Skin of body (tissue), 1 donor: ENCODE measurements at regions not wholly inside any gene's neighbourhood (a gene's known extent, or its start where the extent isn't known, plus 50 kb on each side); places are given as distances from the start of the nearest gene placed in this dataset.

Experiments
- DNase-seq: peaks from one replicate; lab custom pipeline; 2025; lab: John Stamatoyannopoulos, UW

DNA sequence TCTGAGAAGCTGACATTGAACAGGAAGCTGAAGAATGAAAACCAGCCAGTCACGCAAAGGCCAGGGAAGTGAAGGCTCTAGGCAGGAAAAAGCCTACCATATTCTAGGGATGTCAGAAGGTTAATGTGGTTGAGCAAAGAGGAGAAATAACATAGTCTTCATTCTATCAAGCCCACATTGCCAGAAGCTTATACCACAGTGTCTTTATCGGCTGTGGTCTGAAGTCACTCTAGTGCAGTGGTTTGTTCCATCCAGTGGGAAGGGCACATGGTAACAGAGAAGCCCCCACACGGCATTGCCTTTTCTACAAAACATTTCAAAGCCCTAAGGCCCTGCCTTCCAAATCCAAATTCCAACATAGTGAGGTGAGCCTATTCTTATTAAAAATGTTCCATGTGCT is 311.3 kb downstream of the TNS1 start:
- no peak for DNase-seq

DNA sequence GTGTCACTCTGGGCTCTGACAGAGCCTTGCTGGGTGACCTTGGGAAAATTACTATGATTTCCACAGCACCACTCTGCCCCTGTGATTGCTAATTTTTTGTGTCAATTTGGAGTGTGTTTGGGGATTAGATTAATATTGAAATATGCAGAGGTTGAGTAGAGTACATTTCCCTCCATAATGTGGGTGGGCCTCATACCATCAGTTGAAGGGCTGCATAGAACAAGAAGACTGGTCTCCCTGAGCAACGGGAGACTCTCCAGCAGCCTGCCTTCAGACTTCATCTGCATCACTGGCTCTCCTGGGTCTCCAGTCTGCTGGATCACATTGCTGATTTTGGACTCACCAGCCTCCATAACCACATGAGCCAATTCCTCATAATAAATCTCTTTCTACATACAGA is 313.7 kb downstream of the TNS1 start:
- DNase-seq = no peak

DNA sequence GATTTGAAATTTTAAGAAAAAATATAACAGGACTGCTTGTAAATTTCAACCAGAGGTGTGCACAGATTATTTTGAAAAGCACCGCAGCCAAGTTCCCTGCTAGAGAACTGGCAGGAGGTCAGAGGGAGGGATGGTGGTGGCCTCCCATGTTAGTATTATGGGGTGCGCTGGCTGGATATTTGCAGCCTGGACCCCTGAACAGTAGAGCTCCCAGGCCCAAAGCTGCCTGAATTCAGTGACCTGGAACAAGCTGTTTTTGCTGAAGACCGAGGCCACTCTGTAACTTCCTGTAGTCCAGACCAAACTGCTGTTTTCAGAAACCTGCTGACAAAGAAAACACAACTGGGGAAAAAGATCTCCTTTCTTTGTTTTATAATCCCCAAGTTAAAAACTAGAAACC is 314.3 kb downstream of the TNS1 start:
- no peak for DNase-seq

DNA sequence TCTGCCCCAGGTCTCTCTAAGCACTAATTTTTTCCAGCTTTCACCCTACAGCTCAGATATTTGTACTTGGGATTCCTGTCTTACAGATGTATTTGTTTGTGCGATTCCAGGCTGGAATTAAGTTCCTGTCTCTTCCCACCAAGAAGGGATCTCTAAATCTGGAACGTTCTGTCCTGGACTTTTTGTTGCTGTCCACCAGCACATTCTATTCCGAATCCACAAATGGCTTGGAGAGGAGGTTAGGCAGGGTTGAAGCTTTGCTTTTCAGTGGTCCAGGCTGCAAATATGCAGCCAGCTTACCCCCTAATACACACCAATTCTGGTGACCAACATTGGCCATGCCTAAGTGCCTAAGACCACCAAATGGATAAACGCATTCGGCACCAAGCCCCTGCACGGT is 315.0 kb downstream of the TNS1 start:
- DNase-seq = no peak

DNA sequence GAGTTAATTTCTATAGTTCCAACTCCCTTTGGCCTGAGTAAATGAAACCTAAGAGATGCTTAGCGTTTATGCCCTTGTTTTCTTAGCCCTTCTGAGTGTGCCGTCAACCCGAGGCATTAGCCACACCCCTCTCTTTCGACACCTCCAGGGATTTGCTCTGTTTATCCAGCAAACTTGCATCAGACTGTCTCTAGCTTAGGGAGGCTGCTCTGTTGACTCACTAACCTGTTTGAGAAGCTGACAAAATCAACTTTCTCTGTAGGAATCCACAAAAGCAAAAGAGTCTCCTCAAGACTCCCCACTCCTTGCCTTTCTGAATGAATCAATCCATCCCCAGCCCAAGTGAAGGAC is 317.6 kb downstream of the TNS1 start:
- DNase-seq = no peak

DNA sequence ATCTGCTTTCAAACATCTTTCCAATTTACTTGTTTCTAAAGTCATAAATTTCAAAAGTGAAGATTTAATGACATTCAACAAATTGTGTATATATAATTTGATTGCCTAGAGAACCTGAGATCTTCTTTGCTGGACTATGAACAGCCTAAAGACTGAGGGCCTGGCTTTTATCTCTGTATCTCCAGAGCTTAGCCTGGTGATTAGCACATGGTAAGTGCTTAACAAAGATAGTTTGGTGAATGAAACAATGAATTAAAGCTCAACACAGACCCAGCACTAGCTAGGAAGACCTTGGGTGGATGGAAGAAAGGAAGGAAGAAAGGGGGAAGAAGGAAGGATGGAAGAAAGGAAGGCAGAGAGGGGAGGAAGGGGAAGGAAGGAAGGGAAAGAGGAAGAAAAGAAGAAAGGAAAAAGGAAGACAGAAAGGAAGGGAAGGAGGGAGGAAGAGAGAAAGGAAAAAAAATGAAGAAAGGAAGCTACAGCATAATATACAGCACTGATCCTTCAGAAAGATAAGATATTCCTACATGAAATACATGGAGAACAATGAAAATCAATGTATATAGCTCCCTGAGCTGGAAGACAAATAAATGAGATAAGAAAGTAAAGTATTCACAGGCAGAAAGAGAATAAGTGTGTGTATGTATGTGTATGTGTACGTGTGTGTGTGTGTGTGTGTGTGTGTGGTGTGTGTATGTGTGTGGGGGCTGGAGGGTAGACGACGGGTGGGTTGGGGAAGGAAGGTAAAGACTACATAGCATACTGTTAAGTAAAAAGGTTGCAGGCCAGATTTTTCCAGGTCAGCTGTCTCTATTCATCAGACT is 318.2 kb downstream of the TNS1 start:
- DNase-seq = no peak

DNA sequence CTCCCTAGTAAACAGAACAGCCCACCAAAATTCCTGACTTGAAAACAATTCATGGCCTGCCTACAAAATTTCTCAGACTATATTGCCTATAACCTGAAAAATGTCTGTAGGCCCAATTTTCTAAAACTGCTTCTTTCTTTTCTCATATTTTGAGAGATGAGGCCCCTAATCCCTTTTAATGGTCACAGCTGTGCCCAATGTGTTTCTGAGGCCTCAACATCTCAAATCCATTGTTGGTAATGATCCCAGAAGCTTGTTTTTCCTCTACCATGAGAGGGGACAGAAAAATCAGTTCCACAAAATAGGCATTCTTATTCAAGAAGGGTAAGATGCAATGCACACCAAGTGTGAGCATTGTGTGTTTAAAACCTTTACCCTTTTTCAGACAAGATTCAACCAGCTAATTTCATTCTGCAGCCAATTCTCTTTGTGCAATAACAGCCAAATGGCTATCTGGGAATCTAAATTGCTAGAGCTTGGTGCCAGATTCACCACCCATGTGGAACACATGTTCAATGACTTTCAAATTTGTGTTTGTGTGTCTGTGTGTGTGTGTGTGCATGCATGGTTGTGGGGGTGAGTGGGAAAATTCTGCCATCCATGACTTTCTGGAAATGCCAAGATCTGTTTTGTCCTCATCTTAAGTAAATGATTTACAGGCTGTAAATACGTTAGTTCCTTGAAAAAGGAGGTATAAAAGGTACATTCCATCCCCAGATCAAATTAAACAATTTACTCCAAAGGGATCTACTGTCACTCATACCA is 319.5 kb downstream of the TNS1 start:
- peak; percentile 81 for DNase-seq

DNA sequence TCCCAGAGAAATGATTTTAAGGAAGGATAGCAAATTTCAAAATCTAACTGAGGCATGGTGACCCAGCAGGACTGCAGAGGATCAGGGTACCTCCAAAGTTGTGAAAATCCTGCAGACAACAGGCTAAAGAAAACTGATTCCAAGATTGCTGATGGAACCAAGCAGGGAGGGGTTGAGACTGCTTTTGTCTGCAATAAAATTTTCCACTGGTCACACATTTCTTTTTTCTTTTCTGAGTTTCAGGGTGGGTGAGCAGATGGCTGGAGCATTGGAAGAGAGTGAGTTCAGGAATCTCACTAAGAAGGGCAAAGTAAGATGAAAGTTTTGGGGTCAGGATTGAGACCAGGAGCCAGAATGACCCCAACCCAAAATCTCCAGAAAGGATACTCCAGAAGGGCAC is 321.0 kb downstream of the TNS1 start:
- peak; percentile 23 for DNase-seq

DNA sequence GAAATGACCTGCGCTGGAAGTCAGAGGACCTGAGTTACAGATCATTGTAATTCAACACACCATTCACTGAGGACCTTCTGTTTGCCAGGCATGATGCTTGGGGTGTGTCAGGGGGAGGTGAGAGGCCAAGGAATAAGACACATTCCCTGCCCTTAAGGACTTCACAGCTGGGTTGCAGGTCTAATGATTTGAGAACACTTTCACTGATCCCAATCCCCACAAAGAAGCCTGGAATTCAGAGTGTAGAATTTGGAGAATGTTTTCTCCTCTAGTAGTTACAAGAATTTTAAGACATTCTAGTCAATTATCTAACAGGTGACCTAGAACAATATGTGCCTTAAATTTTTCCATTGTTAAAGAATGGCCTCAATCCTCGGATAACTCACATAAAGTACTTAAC is 322.4 kb downstream of the TNS1 start:
- no peak for DNase-seq

DNA sequence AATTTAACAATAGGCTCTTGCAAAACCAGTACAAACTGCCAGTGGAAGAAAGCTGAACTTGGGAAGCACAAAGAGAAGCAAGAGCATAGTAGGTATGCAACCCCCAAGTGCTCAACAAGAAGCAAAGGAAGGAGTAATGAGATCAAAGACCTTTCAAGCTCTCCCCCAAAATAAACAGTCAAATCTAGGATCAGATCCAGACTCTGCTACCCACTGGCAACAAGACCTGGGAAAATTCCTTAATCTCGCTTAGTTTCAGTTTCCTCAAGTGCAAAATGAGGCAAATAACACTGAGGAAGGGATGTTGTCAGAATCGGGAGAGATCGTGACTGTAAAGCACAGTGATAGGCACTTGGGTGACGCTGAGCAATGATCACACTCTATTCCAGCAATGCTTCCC is 329.2 kb downstream of the TNS1 start:
- DNase-seq = no peak

DNA sequence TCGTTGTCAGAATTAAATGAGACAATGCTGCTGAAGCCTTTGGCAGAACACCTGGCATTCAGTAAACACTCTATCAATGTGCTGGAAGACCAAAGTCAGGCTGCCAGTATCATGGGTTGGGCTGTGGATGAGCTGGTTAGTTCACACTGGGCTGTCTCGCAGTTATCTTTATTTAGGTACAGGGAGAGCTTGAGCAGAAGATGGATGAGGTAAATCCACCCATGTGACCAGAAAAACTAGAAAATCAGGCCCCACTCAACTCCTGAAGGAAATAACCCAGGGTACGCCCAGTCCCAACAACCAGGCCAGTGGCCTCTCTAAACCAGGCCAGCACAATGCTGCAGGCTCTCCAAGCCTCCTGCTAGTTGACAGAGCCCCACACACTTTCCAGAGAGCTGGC is 330.3 kb downstream of the TNS1 start:
- DNase-seq = no peak

DNA sequence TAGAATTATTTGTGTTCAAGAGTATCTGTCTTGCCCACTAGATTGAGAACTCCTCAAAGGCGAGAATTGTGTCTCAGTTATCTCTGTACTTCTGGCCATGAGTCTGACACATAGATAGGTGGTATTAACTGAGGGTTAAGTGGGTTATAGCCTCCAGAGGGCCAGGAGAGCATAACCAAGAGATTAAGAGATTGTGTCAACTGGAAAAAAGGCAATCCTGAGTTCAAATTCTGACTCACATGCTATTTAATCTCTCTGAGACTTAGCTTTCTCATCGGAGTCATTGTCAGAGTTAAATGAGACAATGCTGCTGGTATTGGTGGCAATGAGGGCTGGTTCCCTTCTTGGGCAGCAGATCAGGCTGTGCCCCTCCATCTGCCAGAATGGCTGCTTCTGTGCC is 330.9 kb downstream of the TNS1 start:
- no peak for DNase-seq

DNA sequence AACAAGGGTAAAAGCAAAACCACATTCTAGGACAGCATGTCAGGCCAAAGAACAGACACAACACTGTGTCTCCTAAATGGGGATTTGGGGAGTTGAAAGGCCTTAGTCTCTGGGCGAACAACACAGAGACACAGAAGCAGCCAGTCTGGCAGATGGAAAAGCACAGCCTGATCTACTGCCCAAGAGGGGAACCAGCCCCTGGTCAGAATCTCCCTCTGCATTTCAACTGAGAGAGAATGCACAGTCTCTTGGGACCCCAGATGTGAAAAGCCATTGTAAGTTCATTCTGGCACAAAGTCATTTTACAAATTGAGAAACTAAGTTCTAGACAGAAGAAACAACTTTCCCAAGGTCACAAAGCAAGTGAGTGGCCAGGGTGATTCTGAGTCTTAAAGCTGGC is 331.7 kb downstream of the TNS1 start:
- DNase-seq = no peak

DNA sequence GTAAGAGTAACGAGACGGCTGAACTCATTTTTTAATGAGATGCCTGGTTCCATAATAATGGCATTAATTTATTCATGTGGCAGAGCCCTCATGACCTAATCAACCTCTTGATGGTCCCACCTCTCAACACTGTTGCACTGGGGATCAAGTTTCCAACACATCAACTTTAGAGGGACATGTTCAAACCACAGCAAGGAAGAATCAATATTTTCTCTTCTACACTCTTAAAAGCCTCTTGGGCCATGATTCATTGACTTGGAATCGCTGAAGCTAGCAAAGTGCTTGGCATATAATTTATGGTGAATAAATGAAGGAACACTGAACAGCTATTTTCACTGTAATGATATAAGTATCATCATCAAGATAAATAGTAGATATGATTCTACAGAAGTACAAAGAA is 333.0 kb downstream of the TNS1 start:
- no peak for DNase-seq

DNA sequence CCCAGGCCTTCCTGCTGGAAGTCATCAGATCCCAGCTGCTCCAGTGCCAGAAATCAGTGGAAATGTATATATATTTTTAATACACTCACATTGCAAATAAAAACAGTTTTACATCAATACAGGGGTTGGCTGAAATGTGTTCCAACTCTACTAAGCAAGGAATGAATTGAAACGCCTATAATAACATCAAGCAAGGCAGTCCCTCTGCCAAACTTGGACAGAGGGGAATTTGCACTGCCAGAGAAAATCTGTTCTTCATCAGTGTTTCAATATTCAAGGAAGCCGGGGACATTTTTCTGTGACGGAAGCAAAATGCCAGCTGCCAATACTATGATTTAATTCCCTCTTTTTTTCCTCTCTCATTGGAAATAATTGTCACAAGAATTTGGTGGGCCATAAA is 335.3 kb downstream of the TNS1 start:
- peak; percentile 98 for DNase-seq

DNA sequence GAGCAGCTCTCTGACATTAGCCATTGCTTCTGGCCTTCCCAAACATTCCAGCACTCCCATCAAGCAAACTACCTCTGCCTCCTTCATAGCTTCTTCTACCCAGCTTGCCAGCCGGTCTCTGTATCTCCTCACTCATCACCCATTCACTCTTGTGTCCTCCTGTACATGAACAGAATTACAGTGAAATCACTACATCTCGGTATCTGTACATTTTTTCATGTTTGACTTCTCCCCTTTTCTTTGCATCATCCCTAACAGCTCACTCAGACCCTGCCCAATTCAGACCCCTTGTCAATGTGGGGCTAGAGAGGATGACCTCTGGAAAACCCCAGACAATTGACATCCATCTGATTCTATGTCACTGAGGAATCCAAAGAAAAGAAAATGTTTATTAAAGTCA is 335.8 kb downstream of the TNS1 start:
- DNase-seq = no peak

DNA sequence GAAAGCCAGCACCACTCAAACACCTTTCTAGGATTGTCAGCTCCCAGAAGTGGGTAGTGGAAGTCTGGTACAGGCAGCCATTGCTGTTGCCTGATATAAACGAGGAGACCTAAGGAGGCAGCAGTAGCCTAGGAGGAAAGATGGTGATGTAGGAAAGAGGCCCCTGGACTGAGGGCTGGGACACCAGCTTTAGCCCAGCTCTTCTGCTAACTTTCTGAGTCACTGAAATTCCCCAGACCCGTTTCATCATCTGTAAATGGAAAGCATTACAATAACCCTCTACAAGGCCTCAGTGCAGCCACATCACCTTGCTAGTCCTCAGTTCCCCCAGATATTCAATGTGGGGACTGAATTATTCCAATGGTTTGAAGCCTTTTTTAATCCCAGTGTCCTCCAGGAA is 336.5 kb downstream of the TNS1 start:
- DNase-seq = no peak

DNA sequence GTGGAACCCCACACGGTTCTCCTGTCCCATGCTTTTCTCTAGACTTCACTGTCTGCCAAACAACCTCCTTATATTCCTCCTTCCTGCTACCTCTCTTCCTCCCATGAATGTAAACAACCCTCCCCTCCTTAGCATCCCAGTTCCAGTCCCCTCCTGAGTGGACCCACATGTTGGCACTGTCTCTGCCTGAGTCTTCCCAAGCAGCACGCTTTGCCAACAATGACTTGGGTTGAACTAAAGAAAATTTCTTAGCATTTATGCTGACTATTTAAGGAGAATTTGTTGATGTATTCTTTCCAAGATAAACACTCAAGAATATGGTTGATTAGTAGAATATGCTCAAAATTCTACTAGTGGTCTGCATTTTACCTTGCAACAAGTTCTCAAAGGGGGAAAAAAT is 338.0 kb downstream of the TNS1 start:
- no peak for DNase-seq

DNA sequence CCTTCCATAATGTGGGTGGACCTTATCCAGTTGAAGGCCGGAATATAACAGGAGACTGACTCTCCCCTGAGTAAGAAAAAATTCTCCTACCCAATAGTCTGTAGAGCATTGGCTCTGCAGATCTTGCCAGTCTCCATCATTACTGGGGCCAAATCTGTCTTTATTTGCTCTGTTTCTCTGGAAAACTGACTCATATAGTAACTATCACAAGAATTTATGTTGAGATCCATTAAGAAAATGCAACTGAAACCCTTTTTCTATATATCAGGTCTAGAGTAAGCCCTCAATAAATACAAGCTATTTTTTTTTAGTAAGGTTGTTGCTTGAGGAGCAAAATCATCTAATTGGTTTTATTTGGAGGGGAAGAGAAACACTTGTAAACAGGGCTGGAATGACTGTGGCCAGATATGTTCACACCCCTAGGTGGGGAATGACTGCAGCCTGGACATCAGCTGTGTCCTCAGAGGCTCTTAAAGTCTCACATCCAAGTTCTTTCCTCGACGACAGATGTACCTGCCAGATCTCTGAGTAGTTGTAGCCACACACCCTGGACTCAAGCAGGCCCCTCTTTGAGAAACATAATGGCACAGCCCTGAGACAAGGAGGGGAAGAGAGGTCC is 339.7 kb downstream of the TNS1 start:
- DNase-seq = no peak

DNA sequence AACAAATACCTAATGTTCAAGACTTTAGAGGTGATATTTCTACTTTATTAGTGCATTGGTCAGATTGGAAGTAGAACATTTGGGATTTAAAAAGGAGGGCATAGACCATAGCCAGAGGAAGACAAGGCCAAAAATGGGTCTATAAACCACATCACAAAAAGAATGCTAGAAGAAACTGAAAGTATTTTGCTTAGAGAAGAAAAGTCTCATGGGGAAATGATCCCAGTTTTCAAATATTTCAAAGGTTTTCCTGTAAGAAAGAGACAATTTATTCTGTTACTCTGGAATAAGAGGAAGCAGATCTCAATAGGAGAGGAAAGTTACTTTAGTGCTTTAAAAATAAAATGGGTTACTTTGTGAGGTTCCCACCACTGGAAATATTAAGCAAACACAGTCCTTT is 341.4 kb downstream of the TNS1 start:
- no peak for DNase-seq

DNA sequence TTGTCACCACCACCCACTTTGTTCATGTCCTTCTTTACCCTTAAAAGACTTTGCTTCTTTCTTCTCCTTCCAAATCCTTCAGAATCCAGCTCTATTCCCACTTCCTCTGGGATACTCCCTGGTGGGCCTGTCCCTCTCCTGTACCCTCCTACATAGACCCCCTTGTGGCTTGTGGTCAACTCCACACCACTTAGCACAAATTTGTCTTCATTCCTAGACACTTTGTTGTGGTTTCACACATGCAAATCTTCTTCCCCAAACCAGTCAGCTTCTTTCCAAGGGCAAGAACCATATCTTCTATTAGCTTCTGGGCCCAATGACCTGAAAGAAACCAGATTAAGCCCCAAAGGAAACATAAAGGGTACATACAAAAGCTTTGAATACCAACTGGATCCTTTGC is 342.4 kb downstream of the TNS1 start:
- DNase-seq = no peak

DNA sequence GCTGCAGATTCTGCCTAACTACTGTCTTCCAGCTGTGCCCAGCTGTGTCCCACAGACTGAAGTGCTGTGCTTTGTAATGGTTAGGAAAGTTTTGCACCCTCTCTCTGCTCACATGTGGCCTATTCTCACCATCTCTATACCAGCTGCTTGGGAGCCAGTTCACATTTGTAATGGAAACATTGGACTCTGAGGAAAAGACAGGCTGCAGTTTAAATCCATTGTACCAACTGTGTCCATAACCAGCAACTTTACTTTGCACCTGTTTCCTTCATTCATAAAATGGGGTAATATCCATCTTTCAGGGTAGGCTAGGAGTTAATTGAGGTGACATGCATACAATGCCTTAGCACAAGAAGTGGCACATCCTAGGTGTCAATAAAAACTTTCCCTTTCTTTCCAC is 344.0 kb downstream of the TNS1 start:
- DNase-seq = no peak

DNA sequence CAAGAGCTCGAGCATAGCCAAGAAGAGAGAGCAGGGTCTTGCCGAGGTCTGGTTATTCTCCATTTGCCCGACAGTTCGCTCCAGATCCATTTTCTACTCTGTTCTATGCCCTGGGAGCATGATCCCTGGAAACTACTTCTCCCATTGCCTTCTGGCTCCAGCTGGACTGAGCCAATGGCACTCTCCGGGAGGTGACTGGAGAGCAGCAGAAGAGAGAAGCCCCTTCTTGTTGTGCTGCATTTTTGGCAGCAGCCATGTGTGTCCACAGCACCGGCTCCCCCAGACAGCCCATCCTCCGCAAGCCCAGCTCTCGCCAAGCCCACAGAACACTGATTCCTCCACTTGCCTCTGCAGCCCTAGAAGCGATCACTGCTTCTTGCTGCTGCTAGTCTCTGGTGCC is 345.5 kb downstream of the TNS1 start:
- DNase-seq = no peak
